Heart left ventricle (tissue), 13 donors: ENCODE measurements at regions not wholly inside any gene's neighbourhood (a gene's known extent, or its start where the extent isn't known, plus 50 kb on each side); places are given as distances from the start of the nearest gene placed in this dataset.

Experiments
- CTCF ChIP-seq, 12 donors: fragments of 200-600 bp; sonication (generic) in 4 of 12; IDR thresholded peaks; one replicate each; pipeline versions ENCODE4 v1.5.0 to v1.8.0; 2018 to 2022; ENCODE audit warnings: antibody characterized with exemption in 12 of 12, mild to moderate bottlenecking in 5 of 12
- POLR2A ChIP-seq, 2 donors: fragments of 450-650 bp; IDR thresholded peaks; one replicate each; pipeline ENCODE4 v1.6.1; 2017; ENCODE audit warnings: antibody characterized with exemption in 2 of 2, mild to moderate bottlenecking in 2 of 2, moderate library complexity in 2 of 2
- donor health status: ischemic (EF 13 %, LVEDD 7.1; RV severe dilation, severe dysfunction).
- donor health status: DM: no; HTN: yes; CAD: no.
- donor health status: DM: no; HTN: no; CAD: no.
- donor health status: ischemic (EF 25% LVEDD 6.9; RV normal size, moderate dysfunction).
- donor health status: ischemic (EF 25% LVEDD 5.7; RV mildly dilated, moderate dysfunction).
- donor health status: ischemic (EF 35%, LVEDD 5.7; RV mildly dilated, moderate dysfunction).
- donor health status: nonischemic (EF 11% LVEDD 7.7; RV severe dilation, severe dysfunction).
- donor health status: DM: yes; HTN: yes; CAD: no.
- donor health status: PGD.
- donor health status: ischemic (EF 29% LVEDD 5.4; RV normal size, mild dysfunction).
- donor health status: nonischemic (EF 23%, LVEDD 6.1; RV moderate dilation, normal function).

GRCh38 chr20:60680554-60680953 is 571.5 kb upstream of the CDH4 start:
- TF ChIP-seq POLR2A (IDR thresholded peaks at IDR 0.05) (no peak), CTCF (IDR thresholded peaks at IDR 0.05) (no peak)
